DOHH2 (cell line): ENCODE measurements at regions not wholly inside any gene's neighbourhood (a gene's known extent, or its start where the extent isn't known, plus 50 kb on each side); places are given as distances from the start of the nearest gene placed in this dataset.

ENCODE experiments used
- EZH2phosphoT487 ChIP-seq: fragments of 200-600 bp; sonication (generic); IDR thresholded peaks from 2 replicates; pipeline ENCODE4 v1.6.1; 2017; ENCODE audit warnings: borderline replicate concordance, mild to moderate bottlenecking, antibody characterized with exemption, low read length, moderate library complexity, mixed read lengths
- TF ChIP-seq, protein P1 (sequence below): fragments of 200-600 bp; sonication (generic); IDR thresholded peaks from one replicate; pipeline ENCODE4 v1.5.1; 2014; ENCODE audit warnings: antibody characterized with exemption, mild to moderate bottlenecking, low read depth, low read length; ENCODE audit not compliant: poor library complexity, severe bottlenecking

DNA sequence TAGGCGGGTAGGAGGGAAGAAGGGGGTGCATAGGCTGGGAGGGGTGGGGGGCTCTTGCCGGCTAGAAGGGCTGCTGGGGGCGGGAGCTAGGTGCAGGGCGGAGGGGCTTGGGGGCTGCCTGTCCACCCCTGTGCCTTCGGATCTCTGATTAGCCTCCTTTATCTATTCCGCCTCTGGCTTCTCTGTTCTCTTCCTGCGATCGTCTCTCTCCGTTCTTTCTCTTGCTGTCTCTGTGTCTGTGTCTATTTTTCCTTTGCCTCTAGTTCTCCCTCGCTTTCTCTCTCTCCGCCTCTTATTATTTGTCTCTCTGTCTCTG, 166.7 kb upstream of the LHX5 start:
- TF ChIP-seq, protein P1, sequence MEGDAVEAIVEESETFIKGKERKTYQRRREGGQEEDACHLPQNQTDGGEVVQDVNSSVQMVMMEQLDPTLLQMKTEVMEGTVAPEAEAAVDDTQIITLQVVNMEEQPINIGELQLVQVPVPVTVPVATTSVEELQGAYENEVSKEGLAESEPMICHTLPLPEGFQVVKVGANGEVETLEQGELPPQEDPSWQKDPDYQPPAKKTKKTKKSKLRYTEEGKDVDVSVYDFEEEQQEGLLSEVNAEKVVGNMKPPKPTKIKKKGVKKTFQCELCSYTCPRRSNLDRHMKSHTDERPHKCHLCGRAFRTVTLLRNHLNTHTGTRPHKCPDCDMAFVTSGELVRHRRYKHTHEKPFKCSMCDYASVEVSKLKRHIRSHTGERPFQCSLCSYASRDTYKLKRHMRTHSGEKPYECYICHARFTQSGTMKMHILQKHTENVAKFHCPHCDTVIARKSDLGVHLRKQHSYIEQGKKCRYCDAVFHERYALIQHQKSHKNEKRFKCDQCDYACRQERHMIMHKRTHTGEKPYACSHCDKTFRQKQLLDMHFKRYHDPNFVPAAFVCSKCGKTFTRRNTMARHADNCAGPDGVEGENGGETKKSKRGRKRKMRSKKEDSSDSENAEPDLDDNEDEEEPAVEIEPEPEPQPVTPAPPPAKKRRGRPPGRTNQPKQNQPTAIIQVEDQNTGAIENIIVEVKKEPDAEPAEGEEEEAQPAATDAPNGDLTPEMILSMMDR: no peak
- TF ChIP-seq EZH2phosphoT487: no peak
